ENCODE measurements at regions not wholly inside any gene's neighbourhood (a gene's known extent, or its start where the extent isn't known, plus 50 kb on each side); places are given as distances from the start of the nearest gene placed in this dataset.
"Not testable (repeated sequence)": the region's sequence is repeated elsewhere in the genome, so short reads cannot be mapped to it uniquely, and the experiment has no call there.

DNA sequence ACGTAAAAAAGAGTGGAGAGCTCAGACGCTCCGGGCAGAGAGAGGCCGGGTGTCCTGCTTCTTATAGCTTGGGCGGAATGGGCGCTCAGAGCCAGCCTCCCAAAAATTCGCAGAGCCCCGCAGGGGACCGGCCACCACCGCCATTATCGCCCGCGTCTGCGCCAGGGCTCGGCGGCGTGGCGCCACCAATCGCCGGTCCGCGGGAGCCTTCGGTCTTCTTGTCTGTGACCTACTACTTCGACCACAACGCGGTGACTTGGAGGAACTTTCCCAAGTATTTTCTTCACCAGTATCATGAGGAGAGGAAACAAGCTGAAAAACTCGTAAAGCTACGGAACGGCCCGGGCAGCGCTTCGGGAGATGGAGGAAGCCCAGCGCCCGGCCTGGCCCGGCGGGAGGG is 1138.1 kb upstream of the CHAC2 start:
- DNase-seq, result no peak

DNA sequence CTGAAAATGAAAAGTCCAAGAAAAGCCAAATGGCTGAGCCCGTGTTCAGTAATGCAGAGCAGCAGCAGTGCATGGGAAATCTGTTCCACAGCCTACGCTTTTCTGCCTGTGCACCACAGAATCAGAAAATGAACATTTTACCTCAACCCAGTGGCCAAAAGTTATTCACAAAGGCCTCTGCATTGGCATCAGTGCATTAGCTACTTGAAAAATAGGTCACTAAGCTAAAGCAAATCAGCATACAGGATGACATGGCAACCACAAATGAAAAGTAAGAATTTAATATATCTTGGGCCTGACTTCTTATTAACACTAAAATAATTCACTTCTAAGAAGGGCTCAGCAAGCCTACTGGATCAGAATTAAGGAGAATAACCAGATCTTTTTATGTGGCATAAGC is 1145.3 kb upstream of the CHAC2 start:
- DNase-seq, result no peak

DNA sequence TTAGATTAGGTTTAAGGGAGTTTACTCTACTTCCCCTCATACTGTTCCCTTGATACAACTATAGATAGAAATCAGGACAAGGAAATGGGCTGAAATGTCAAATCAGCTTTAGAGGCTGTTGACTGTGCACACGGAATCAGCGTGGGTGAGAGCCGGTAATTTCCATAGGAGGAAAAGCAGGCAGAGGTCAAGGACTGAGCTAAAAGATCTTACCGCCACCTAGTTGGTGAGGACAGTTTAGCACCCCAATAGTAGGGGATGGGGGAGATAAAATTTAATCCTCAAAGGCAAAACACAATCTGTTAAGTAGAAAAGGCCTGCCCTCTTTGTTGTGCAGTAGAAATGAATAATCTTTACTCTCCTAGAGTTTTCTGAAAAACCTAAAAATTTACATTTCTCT is 1154.5 kb upstream of the CHAC2 start:
- no peak for DNase-seq

DNA sequence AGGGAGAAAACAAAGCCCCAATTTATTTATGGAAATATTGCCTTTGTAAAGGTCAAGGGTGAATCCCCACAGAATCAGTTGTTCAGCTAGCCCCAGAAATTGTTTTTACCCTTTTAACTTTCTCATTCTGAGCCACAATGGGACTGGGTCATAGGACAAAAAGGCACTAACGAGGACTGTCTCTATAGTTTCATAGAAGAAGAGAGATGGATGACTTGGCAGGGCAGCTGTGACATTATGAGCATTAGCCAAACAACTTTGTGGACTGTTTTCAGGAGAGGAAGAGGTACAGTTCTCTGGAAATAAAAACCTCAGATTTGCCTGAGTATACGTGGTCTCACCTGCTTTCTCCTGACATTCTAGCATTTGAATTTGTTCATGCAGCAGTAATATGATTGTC is 1155.8 kb upstream of the CHAC2 start:
- DNase-seq, result no peak

DNA sequence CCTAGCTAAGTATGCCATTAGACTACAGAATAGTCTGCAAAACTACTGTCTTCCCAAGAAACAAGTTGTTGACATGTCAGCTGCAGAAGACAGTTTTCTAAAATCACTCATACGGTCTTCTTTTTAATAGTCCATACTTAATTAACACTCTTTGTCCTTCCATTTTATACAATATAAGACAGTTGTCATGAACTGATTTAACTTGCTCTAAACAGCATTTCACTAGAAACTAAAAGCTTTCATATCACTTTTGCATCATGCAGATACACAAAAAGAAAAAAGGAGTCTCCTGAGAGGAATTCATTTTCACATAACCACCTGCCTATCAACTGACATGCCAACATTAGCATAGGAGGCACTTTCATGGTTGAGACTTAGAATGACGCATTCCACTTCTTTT is 1159.6 kb upstream of the CHAC2 start:
- DNase-seq, result no peak

DNA sequence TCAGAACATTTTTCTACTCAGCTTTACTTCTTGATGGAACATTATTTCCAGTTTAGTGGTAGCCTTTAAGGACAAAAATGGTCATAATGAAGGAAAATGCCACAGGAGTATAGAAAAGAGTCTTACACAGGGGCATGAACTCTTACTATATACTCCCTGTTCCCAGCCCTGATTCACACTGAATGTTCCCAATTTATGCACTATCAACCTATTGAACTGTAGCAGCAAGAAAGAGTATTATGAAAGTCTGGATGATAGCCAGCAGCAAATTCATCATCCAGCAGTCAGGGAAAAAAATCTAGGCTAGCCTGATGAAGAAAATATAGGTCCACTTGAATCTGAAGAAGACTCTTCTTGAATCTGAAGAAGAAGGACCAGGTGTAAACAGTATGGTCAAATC is 1170.3 kb upstream of the CHAC2 start:
- DNase-seq, result no peak

DNA sequence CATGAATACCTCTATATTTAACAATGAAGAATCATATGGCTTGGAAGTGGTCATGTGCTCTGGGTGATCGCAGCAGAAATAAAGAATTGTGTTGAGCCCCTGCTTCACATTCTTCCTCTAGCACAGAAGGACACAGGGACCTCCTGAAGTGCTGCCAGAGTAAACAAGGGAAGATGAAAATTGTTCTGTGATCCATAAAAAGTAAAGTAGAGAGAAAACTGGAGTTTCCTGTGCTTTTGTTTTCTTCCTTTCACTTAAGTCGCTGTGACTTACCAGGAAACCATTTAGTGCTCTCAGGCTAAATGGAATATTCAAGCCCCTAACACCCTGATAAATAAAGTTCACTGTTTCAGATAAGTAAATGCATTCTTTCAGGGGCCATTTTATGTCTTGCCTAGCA is 1173.6 kb upstream of the CHAC2 start:
- DNase-seq, result no peak

DNA sequence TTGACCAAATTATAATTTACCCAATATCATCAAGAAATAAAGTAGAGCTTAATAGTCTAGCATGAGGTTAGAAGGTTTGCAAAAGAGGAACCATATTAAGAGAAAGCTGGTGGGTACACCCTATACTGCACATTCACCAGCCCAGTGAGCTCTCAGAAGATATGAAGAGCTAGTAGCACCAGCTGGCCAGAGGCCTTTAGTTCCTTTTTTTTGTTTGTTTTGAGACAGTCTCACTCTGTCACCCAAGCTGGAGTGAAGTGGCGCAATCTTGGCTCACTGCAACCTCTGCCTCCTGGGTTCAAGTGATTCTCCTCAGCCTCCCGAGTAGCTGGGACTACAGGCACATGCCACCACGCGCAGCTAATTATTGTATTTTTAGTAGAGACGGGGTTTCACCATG is 1183.5 kb upstream of the CHAC2 start:
- not testable (repeated sequence) for DNase-seq

DNA sequence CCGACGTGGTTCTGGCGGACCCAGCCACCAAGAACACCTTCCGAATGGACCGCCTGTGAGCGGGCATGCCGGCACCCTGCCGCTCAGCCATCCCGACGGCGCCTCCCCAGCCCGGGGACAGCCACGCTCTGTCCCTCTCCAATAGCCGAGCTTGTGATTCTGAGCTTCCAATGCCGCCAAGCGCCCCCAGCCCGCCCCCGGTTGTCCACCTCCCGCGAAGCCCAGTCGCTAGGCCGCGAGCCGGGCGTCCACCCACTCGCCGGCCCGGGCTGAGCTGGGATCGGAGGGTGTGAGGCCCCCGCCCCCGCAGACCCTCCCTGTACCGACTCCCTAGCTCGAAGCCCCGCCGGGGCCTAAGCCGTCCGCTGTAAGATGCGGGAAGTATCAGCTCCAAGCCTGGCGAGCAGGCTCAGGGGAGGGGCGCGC is 1195.1 kb upstream of the CHAC2 start:
- no peak for DNase-seq

DNA sequence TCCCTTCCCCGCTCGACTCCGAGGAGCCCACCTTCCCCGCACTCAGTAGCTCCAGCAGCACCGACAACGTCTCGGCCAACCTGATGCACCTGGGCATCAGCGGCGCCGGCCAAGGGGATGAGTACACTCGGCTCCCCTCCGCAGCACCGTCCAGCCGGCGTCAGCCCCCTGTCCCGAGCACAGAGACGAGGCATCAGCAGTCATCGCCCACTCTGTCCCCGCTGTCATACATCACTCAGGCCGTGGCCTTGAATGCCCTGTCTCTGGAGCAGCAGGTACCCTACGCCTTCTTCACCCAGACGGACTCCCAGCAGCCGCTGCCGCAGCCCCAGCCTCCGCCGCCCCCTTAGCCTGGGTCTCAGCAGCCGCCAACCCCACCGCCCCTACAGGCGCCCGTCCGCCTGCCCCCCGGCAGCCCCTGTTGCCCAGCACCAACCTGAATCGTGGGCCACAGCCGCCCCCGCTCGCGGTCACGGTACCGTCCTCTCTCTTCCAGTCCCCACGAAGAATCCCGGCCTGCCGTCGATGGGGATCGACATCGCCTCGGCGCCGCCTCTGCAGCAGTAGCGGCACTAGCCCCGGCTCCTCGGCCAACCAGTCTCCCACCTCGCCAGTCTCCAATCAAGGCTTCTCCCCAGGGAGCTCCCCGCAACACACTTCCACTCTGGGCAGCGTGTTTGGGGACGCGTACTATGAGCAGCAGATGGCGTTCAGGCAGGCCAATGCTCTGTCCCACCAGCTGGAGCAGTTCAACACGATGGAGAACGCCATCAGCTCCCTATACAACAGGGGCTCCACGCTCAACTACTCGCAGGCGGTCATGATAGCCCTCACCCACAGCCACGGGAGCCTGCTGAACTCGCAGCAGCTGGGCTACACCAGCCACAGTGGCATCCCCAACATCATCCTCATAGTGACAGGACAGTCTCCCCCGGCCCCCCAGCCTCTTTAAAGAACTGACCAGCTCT is 1195.9 kb upstream of the CHAC2 start:
- DNase-seq, result no peak

DNA sequence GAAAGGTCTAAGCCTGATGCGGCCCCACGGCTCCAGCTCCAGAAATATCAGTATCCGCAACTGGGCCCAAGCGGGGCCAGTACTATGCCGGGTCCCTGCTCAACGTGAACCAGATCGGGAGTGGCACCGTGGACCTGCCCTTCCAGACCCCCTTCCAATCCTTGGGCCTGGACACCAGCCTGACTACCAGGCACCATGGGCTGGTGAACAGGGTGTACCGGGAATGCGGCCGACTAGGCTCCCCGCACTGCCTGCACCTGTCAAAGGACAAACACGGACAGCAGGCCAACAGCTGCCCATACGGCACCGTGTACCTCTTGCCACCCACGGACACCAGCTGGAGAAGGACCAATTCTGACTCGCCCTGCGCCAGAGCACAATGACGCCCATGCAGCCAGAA is 1196.9 kb upstream of the CHAC2 start:
- no peak for DNase-seq

DNA sequence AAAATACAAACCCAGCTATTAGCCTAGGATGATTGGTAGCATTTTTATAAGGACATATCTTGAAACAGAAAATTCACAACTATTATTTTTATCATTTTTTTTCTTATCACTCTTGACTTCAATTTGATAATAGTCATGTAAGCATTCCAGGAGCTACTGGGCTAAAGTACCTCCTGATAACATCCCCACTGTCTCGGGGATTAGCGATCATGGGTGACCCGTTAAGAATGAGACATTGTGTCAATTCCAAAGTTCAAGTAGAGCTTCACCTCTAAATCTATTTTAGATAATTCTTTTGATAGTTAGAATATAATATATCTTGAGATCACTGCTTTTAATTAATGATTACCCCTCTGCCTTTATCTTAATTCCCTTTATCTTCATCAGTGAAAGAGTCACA is 1204.5 kb upstream of the CHAC2 start:
- no peak for DNase-seq

DNA sequence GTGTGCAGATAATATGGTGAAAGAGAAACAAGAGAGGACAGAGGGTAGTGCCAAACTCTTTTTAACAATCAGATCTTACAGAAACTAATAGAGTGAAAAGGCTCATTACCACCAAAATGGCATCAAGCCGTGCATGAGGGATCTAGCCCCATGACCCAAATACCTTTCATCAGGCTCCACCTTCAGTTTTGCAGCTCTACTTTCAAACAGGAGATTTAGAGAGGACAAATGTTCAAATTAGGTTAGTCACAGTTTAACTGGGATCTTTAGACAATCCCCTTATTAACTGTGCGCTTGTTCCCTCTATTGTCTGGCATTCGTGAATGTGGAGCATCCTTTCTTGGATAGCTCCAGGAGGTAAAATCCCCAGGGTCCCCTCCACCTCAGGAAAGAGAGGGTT is 1209.3 kb upstream of the CHAC2 start:
- DNase-seq, result no peak

DNA sequence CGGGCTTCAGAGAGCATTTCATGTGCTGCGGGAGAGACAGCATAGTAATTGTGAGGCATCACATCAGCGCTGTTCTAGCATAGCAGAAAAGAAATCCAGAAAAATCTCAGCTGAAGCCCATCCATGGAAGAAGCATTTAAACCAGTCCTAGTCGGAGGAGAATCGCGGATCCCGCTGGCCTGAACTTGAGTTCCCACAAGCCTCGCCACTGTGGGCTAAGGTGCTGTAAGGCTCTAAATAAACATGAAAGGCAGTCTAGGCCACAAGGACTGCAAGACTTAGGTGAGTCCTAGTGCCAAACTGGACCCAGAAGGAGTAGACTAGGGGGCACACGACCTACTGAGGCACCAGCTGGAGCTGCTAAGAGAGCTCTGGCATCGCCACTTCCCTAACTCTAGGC is 1225.3 kb upstream of the CHAC2 start:
- no peak for DNase-seq

DNA sequence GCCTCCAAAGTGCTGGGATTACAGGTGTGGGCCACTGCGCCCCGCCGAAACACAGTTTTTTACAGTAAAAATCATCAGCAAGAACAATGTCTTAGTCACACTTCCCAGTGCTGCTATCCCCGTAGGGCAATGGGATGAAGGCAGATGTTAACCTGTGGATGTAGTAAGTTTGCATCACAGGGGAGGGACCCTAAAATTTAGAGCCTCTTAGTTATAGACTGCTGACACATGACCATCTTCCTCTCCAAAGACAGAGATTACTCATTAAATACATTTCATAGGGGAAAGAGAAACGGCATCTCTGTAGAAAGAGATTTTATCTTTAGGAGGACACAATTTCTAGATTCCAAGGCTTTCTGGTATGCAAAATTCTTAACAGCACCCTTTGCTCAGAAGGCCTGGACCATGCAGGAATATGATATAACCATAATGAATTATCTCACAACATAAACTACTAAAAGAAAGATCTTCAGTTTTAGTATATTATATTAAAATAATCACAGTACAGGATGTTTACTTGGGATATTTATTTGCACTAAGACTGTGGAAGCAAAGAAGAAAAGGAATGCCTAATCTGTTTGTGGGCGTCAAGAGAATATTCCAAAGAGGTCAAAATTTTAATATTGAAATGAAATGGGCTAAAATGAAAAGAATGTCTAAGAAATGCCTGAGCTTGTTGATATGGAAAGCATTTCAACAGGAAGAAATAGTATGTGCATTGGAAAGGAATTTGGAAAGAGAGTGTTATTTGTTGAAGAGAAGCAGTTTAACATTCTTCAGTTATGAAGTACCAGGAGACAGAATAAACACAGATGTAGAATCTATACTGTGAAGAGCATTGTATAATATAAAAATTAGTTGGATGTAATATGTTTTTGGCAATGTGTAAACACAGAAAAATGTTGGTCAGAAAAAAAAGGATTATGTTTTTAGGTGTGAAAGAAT is 1228.3 kb upstream of the CHAC2 start:
- no peak for DNase-seq

DNA sequence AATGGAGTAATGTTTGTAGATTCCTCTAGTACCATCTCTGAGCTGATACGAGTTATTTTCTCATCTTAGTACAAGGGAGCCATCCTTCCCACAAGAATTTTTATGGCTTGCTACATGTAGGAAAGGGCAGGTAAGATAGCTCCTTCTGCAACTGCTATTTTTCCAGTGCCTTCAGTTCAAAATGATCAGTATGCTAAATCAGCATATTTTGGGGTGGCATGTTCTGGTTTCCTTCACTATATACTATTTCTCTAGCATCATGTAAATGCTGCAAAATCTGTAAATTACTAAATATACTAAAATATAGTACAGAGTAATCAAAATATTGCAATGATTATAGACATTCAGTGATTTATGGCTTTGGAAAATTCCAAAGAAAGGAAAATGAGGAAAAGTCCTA is 1230.0 kb upstream of the CHAC2 start:
- DNase-seq, result no peak

DNA sequence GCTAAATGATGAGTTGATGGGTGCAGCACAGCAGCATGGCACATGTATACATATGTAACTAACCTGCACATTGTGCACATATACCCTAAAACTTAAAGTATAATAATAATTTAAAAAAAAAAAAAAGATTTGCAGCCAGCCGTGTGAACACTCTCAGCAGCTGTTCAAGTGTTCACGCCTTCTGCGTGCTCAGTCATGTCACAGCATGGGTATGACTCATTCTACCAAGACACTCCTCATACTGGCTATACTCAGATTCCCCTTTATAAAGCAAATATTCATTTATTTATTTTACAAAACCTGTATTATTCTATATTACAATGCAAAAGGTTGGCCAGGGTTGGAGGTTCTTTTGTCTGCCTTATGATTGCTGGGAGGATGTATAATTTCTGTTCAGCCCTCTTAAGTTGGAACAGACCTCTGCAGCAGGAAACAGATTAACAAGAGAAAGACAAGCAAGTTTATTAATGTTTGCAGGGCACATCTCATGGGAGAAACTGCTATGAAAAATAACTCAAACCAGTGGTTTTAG is 1230.6 kb upstream of the CHAC2 start:
- no peak for DNase-seq

DNA sequence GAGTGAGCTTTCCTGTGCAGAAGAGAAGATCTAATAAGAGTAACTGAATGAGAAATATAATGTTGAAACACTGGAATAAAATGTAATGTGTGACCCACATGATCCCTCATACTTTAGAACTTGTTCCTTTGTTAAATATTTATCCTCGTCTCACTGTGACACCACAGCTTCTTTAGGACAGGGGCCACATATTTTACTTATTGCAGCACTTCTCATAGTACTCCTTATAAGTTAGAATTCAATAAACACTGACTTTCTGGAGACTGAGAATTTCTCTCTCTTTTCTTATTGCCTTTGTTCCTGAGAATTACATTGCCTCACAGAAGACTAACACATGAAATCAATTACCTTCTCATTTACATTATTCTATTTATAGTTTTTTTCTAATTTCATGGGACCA is 1234.6 kb upstream of the CHAC2 start:
- DNase-seq, result no peak

DNA sequence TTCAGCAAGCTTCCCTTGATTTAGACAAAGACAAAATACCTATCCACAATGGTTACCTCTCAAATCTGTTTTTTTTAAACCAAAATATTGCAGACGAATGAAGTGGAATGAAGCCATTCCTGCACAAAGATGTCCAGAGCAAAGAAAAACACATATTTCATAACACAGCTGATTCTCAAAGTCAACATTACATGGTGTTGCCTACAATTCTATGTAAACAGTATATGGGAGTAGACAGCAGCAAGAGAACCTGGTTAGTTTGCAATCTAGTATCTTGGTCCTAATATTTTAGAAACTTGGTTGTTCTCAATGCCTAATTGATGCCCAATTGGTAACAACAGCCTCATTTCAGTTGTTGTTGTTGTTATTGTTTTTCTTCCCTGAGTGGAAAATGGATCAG is 1240.9 kb upstream of the CHAC2 start:
- no peak for DNase-seq

DNA sequence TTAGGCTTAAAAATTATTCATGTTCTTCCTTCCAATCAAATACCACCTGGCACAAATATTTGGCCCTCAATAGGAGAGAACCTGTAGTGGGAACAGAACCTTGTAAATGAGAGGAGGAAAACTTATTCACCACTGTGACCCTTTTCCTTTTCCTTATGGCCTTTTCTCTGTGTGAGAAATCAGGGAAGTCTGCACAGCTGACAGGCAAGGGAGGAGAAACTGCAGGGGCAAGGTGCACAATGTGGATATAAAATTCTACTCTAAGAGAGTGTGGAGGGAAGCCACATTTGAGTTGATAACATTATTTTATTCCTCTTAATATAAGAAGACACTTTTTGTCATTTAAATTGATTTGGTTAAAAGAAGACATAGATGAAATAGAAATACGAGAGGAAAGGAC is 1247.0 kb upstream of the CHAC2 start:
- no peak for DNase-seq

DNA sequence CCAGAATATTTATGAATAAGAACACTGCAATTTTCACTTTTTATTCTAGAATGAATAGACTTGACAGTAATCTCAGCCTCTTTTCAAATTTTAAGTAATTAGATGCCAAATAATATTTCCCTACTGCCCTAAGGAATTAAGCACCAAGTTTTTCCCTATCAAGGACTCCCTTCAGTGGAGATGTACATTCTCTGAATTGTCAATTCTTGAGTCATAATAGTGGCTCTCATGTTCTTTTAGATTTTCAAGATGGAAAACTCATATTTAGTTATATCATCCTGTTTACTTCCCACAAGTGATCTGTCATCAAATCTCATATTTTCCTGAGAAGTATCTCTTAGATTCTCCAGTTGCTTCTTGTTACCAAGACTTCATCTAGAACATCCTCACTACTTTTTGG is 1248.9 kb upstream of the CHAC2 start:
- DNase-seq, result no peak

DNA sequence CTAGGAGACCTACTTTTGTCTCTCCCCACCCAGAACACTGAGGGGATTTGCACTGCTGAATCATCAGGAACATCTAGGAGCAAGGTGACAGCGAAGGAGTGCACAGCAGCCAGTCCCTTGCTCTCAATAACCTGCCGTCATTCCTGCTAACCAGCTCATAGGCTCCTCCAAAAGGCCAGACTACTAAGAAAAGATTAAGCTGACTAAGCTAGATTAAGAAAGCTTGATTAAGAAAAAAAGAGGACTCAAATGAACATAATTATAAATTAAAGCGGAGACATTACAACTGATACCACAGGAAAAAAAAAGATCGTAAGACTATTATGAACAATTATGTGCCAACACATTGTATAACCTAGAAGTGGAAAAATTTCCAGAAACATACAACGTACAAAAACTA is 1254.8 kb upstream of the CHAC2 start:
- DNase-seq, result no peak

DNA sequence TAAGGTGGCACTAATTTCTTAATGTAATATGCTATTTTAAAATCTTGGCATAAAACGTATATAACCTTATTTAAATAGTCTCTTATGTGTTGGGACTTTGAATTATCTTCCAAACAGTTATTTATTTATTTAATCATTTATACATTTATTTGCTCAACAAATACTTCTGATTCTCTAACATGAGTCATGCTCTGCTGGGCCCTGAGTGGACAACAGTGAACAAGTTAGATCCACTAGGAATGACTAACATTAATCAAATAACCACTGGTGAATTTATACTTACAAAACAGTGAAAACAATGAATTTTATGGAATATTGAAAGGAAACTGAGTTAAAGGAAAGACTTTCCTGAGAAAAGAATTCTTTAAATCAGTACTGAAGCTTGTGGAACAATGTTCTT is 1257.2 kb upstream of the CHAC2 start:
- no peak for DNase-seq

DNA sequence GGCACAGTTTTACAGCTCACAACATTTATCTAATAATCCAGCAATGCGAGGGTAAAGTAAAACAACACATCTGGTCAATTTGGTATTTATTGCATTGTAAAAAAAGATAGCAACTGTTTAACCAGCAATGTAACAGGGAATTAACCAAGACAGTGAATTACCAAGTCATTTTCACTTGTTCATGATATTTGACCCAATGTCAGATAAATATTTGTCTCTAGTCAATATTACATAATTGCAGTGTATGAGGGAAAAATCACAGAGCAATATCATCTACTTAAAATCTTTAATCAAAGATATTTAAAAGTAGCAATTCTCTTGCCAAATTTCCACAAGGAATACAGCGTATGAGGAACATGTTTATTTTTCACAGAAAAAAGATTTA is 1265.1 kb upstream of the CHAC2 start:
- no peak for DNase-seq
